IMR-90 (cell line): ENCODE measurements at regions not wholly inside any gene's neighbourhood (a gene's known extent, or its start where the extent isn't known, plus 50 kb on each side); places are given as distances from the start of the nearest gene placed in this dataset.

Source experiments
- CHD1 ChIP-seq: IDR thresholded peaks from 2 replicates; pipeline ENCODE4 v1.6.1; 2012; ENCODE audit warnings: low read depth, low read length, improper control_type of control experiment
- MXI1 ChIP-seq: IDR thresholded peaks from 2 replicates; pipeline ENCODE4 v1.6.1; 2012; ENCODE audit warnings: low read depth, mild to moderate bottlenecking, low read length, moderate library complexity, borderline replicate concordance
- SMC3 ChIP-seq: fragments of 150-350 bp; IDR thresholded peaks from 2 replicates; pipeline ENCODE4 v1.6.1; 2016; ENCODE audit warnings: low read depth, mild to moderate bottlenecking, antibody characterized with exemption, low read length, moderate library complexity
- TF ChIP-seq, protein P1 (sequence below): conservative IDR thresholded peaks from 2 replicates; pipeline ENCODE4 v1.5.1; 2012; ENCODE audit warnings: mild to moderate bottlenecking, low read depth, low read length, improper control_type of control experiment
- TF ChIP-seq, protein P2 (sequence below): fragments of 150-350 bp; IDR thresholded peaks from 2 replicates; pipeline ENCODE4 v1.6.1; 2017; ENCODE audit warnings: mild to moderate bottlenecking, antibody characterized with exemption, low read length, low read depth

DNA sequence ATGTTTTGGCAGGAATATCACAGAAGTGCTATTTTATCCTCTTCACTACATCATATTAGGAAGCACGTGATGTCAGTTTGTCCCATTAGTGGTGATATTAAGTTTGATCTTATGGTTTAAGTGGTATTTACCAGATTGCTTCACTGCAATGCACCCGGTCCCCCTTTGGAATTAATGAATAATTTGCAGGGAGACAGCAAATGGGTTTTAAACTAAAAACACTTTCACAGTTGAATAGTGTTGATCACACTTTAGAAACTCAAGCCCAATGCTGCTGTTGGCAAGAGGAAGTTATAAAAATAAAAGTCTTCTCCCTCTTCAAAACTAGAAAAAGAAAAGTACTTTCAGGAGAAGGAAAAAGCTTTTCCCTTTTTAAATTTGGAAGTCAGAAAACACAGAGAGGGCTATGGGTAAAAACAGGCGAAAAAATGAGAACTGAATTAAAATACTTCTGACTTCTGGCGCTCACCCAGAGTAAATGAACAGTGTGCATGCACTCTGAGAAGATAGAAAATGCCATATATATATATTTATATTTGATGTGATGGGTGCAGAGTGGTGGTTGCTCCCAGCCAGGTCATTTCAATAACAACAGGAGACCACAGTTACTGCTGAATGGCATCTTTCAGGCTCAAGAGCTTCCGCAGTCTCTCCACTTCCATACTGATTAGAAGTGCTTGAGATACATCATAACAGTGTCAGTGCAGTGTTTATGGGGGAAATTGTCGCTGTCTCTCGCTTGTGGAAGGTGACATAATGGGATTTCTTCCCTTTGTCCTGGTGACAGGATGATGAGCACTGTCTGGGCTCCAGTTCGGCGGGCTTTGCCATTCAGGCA lies 278.0 kb downstream of the ZSWIM6 start:
- TF ChIP-seq, protein P1, sequence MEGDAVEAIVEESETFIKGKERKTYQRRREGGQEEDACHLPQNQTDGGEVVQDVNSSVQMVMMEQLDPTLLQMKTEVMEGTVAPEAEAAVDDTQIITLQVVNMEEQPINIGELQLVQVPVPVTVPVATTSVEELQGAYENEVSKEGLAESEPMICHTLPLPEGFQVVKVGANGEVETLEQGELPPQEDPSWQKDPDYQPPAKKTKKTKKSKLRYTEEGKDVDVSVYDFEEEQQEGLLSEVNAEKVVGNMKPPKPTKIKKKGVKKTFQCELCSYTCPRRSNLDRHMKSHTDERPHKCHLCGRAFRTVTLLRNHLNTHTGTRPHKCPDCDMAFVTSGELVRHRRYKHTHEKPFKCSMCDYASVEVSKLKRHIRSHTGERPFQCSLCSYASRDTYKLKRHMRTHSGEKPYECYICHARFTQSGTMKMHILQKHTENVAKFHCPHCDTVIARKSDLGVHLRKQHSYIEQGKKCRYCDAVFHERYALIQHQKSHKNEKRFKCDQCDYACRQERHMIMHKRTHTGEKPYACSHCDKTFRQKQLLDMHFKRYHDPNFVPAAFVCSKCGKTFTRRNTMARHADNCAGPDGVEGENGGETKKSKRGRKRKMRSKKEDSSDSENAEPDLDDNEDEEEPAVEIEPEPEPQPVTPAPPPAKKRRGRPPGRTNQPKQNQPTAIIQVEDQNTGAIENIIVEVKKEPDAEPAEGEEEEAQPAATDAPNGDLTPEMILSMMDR, result no peak
- TF ChIP-seq, protein P2, sequence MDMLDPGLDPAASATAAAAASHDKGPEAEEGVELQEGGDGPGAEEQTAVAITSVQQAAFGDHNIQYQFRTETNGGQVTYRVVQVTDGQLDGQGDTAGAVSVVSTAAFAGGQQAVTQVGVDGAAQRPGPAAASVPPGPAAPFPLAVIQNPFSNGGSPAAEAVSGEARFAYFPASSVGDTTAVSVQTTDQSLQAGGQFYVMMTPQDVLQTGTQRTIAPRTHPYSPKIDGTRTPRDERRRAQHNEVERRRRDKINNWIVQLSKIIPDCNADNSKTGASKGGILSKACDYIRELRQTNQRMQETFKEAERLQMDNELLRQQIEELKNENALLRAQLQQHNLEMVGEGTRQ, result no peak
- TF ChIP-seq MXI1 (no peak), CHD1 (no peak), SMC3 (no peak)
